ENCODE measurements at regions not wholly inside any gene's neighbourhood (a gene's known extent, or its start where the extent isn't known, plus 50 kb on each side); places are given as distances from the start of the nearest gene placed in this dataset.

DNA sequence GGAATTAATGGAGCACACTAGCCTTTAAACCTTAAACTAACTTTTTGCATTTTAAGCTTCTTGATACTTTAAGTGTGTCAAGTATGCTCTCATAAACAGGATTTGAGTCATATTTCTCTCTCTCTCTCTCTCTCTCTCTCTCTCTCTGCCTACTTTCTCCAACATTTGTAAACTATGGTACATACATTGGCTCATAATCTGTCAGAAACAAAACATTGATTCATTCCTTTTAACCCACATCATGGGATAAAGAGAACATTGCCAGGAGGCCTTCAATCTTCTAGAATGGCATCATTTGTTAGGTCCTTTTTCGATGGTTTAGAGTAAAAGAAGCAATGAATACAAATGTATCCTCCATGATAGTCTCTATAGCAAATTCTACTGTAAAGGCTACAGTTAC is 81.6 kb upstream of the RERGL start:
- H3K27ac Mint-ChIP-seq (ENCODE audit: unreplicated experiment) = no peak overlapping the region
- no peak for DNase-seq
- no peak for TF ChIP-seq CTCF (IDR thresholded peaks at IDR 0.05; ENCODE audit: partially characterized antibody, unreplicated experiment)
- H3K9me3 Mint-ChIP-seq (ENCODE audit: unreplicated experiment) = no peaks in the 10 kb centered on the region
- no peak overlapping the region for H3K4me3 Mint-ChIP-seq (ENCODE audit: unreplicated experiment)
- peaks cover 3% of the 10 kb centered on the region for H3K27me3 Mint-ChIP-seq (ENCODE audit: unreplicated experiment)
- peaks cover 5% of the 10 kb centered on the region for H3K36me3 Mint-ChIP-seq (ENCODE audit: unreplicated experiment)
- no peaks in the 10 kb centered on the region for H3K4me1 Mint-ChIP-seq (ENCODE audit: low read depth, unreplicated experiment)

- H3K27ac Mint-ChIP-seq (ENCODE audit: unreplicated experiment) = no peak overlapping the region
- H3K36me3 Mint-ChIP-seq (ENCODE audit: unreplicated experiment) = peaks cover 5% of the 10 kb centered on the region
- TF ChIP-seq CTCF (IDR thresholded peaks at IDR 0.05; ENCODE audit: partially characterized antibody, unreplicated experiment) = no peak
- H3K27me3 Mint-ChIP-seq (ENCODE audit: unreplicated experiment) = peaks cover 3% of the 10 kb centered on the region
- no peak for DNase-seq
- no peaks in the 10 kb centered on the region for H3K9me3 Mint-ChIP-seq (ENCODE audit: unreplicated experiment)
- no peak overlapping the region for H3K4me3 Mint-ChIP-seq (ENCODE audit: unreplicated experiment)
- H3K4me1 Mint-ChIP-seq (ENCODE audit: low read depth, unreplicated experiment) = no peaks in the 10 kb centered on the region
Measured at GRCh38 chr12:18168016-18168415, 78.0 kb upstream of the RERGL start.

GRCh38 chr12:18165889-18166288 is 75.9 kb upstream of the RERGL start:
- Mint-ChIP-seq H3K27me3 (ENCODE audit: unreplicated experiment) (no peaks in the 10 kb centered on the region), H3K4me3 (ENCODE audit: unreplicated experiment) (no peak overlapping the region), H3K9me3 (ENCODE audit: unreplicated experiment) (no peaks in the 10 kb centered on the region), H3K36me3 (ENCODE audit: unreplicated experiment) (no peaks in the 10 kb centered on the region), H3K4me1 (ENCODE audit: low read depth, unreplicated experiment) (no peaks in the 10 kb centered on the region), H3K27ac (ENCODE audit: unreplicated experiment) (no peak overlapping the region)
- no peak for TF ChIP-seq CTCF (IDR thresholded peaks at IDR 0.05; ENCODE audit: partially characterized antibody, unreplicated experiment)
- DNase-seq = no peak

GRCh38 chr12:18165422-18165871 is 75.5 kb upstream of the RERGL start:
- Mint-ChIP-seq H3K4me3 (ENCODE audit: unreplicated experiment) (no peak overlapping the region), H3K36me3 (ENCODE audit: unreplicated experiment) (no peaks in the 10 kb centered on the region), H3K27ac (ENCODE audit: unreplicated experiment) (no peak overlapping the region), H3K9me3 (ENCODE audit: unreplicated experiment) (no peaks in the 10 kb centered on the region), H3K4me1 (ENCODE audit: low read depth, unreplicated experiment) (no peaks in the 10 kb centered on the region), H3K27me3 (ENCODE audit: unreplicated experiment) (no peaks in the 10 kb centered on the region)
- TF ChIP-seq CTCF (IDR thresholded peaks at IDR 0.05; ENCODE audit: partially characterized antibody, unreplicated experiment) = no peak
- no peak for DNase-seq

GRCh38 chr12:18160901-18161300 is 70.9 kb upstream of the RERGL start:
- no peak for DNase-seq
- H3K4me1 Mint-ChIP-seq (ENCODE audit: low read depth, unreplicated experiment) = no peaks in the 10 kb centered on the region
- H3K4me3 Mint-ChIP-seq (ENCODE audit: unreplicated experiment) = no peak overlapping the region
- no peaks in the 10 kb centered on the region for H3K27me3 Mint-ChIP-seq (ENCODE audit: unreplicated experiment)
- no peak overlapping the region for H3K27ac Mint-ChIP-seq (ENCODE audit: unreplicated experiment)
- peaks cover 2% of the 10 kb centered on the region for H3K9me3 Mint-ChIP-seq (ENCODE audit: unreplicated experiment)
- no peak for TF ChIP-seq CTCF (IDR thresholded peaks at IDR 0.05; ENCODE audit: partially characterized antibody, unreplicated experiment)
- peaks cover 7% of the 10 kb centered on the region for H3K36me3 Mint-ChIP-seq (ENCODE audit: unreplicated experiment)

Data from glutamatergic neuron (in vitro differentiated cells).